AG04450 (cell line): ENCODE measurements at regions not wholly inside any gene's neighbourhood (a gene's known extent, or its start where the extent isn't known, plus 50 kb on each side); places are given as distances from the start of the nearest gene placed in this dataset.

Source experiments
- CTCF ChIA-PET: fragments of 300-600, 350-600 bp; formaldehyde crosslinking; extraction: SDS; loops from one replicate; lab custom pipeline; 2022; ENCODE audit warnings: antibody characterized with exemption, inconsistent platforms; lab: Charles Lee
- POLR2A ChIA-PET: fragments of 350-600 bp; formaldehyde crosslinking; extraction: SDS; loops from one replicate; lab custom pipeline; 2021; ENCODE audit warnings: antibody characterized with exemption, inconsistent platforms; lab: Yijun Ruan, JAX
- DNase-seq: peaks from one replicate; pipeline ENCODE4 v3.0.0-alpha.2; 2011; ENCODE audit warnings: low read depth, low spot score
- H3K27ac ChIP-seq: one replicate; pipeline ENCODE4 v1.5.1; 2012; ENCODE audit warnings: low read depth, low read length, control low read depth
- H3K27me3 ChIP-seq: one replicate; pipeline ENCODE4 v1.6.0; 2012; ENCODE audit warnings: low read length; ENCODE audit not compliant: control insufficient read depth, insufficient read depth
- H3K4me3 ChIP-seq: 2 replicates; pipeline ENCODE4 v1.5.1; 2011; ENCODE audit warnings: mild to moderate bottlenecking, low read depth, low read length, control low read depth
- H3K9me3 ChIP-seq: 2 replicates; pipeline ENCODE4 v1.5.1; 2012; ENCODE audit warnings: low read length; ENCODE audit not compliant: control insufficient read depth, insufficient read depth
- CTCF ChIP-seq: IDR thresholded peaks from 2 replicates; pipeline ENCODE4 v1.5.1; 2011; ENCODE audit warnings: low read depth, low read length, control low read depth, inconsistent platforms

GRCh38 chr2:11102956-11103860, 52.1 kb upstream of the SLC66A3 start:
- H3K4me3 ChIP-seq: no peak overlapping the region
- ChIA-PET POLR2A (no interaction called here), CTCF (no interaction called here)
- no peak for TF ChIP-seq CTCF
- no peak for DNase-seq
- H3K9me3 ChIP-seq: peaks cover 4% of the 10 kb centered on the region; the same call in 1 of the 2 replicates
- H3K27me3 ChIP-seq: peaks cover 3% of the 10 kb centered on the region
- H3K27ac ChIP-seq: no peak overlapping the region

GRCh38 chr2:11103984-11104793, 51.1 kb upstream of the SLC66A3 start:
- Histone ChIP-seq H3K9me3 (peaks cover 4% of the 10 kb centered on the region; the same call in 1 of the 2 replicates), H3K4me3 (no peak overlapping the region), H3K27ac (no peak overlapping the region), H3K27me3 (peaks cover 3% of the 10 kb centered on the region)
- no peak for DNase-seq
- no peak for TF ChIP-seq CTCF
- ChIA-PET CTCF (no interaction called here), POLR2A (no interaction called here)

- ChIA-PET CTCF (interaction anchor here (1.7 kb wide), 1 partner anchor 272 kb away, joined by 6 read pairs; no protein-coding TSS in a partner anchor), POLR2A (no interaction called here)
- Histone ChIP-seq H3K9me3 (no peaks in the 10 kb centered on the region; the same call in 1 of the 2 replicates), H3K4me3 (no peak overlapping the region), H3K27me3 (peaks cover 3% of the 10 kb centered on the region), H3K27ac (no peak overlapping the region)
- DNase-seq: no peak
- no peak for TF ChIP-seq CTCF
Observed at GRCh38 chr2:11104794-11105660, 50.2 kb upstream of the SLC66A3 start.
